Hematopoietic multipotent progenitor cell (in vitro differentiated cells): ENCODE measurements at regions not wholly inside any gene's neighbourhood (a gene's known extent, or its start where the extent isn't known, plus 50 kb on each side); places are given as distances from the start of the nearest gene placed in this dataset.
"Not testable (repeated sequence)": the region's sequence is repeated elsewhere in the genome, so short reads cannot be mapped to it uniquely, and the experiment has no call there.

Source experiments
- DNase-seq, 3 donors: peaks; one replicate each; pipeline ENCODE4 v3.0.0-alpha.2; 2011 to 2015; ENCODE audit warnings: low read depth in 2 of 3, low spot score in 2 of 3

DNA sequence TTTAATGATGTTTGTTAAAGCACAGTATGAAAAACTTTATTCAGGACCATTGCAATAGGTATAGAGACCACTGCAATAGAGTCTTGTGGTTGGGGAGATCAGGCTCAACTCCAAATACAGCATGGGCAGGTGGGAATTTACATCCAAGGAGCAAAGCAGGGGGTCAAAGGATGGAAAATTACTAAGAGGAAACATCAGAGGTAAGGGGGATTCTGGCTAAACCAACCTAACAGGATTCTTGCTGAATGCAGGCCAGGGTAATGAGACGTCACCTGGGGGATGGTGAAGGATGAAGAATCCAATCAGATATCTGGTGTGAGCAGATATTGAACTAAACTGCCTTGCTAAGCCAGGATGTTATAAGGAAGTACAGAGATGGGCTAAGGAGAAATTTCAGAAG, 126.6 kb upstream of the MIR17HG start:
- DNase-seq: no peak

DNA sequence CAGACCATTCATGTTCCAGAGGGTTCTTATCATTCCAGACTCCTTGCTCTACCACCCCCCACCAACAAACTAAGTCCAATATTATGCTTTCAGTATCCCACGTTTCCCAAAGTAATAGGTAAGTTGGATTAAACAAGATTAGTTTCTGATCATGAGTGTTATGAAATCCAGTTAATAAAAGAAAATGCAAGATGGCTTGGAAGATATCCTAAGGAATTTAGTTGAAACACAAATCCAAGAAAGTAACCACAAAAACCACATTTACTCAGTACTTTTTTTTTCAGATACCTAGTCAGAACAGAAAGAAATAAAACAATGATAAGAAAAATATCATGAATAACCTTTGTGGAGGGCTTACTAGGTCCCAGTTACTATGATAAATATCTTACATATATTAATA, 119.4 kb upstream of the MIR17HG start:
- DNase-seq: no peak

DNA sequence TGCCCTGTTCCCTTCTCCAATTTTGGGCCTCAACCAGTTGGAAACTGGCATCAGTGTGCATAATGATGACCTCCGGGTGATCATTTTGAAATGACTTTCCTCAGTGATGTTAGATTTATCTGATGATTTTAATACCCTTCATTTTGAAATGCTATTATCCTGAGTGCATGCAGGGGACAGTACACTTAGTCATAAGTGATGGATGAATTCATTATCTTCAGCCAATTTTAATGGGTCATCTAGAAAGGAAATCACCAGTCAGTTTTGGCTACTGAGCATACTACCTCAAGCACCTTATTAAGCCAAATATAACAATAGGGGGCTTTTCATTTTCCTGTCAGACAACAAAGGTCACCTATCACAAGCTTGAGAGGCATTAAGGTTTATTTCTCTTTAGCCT, 118.5 kb upstream of the MIR17HG start:
- DNase-seq: no peak

DNA sequence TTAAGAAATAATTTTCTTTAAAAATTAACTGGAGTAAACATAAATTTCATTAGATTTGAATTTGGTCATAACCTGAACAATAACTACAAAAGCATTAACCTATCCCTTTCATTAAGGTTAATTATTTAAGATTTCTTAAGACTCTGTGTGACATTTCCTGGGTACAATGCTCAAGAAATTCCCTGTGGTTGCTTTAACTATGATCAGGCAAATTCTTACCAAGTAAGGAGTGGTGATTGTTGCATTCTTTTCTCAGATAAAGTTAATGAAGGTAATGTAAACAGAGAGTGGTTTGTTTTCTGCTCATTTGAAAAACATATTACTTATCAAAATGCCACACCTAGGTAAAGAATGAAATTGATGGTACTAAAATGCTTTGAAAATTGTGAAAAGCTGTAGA, 114.8 kb upstream of the MIR17HG start:
- DNase-seq: no peak

DNA sequence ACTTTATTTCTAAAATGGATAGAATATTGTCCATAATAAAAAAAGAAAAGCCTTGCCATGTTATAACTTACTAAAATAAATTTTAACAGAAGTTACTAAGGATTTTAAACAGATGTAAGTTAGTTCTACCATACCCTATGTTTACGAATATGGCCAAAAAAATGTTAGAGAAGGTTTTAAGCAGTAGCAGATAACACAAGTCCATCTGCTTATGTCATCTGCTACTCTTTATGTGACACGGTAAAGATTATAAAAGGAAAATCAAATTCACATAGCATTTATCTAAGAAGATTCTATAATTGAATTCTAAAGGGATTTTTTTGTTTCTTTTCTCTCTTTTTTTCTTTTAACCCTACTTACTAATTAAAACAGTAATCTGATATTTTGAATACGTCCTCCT, 114.2 kb upstream of the MIR17HG start:
- DNase-seq: no peak

DNA sequence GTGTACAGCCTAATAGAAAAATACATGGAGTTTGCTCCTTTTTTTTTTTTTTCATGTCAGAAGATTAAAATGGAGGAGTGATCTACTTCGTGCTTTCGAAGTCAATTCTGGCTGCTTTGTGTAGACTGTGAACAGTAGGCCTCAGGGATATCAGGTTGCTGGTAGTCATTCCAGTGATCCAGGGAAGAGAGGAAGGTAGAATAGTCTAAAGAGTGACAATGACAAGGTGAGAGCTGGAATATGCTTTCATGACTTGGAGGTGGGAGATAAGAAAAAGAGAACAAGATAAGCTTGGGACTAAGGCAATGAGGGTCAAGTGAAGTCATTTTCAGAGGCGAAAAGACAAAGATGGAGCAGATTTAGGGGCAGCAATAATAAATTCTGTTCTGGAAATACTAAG, 111.3 kb upstream of the MIR17HG start:
- no peak for DNase-seq

DNA sequence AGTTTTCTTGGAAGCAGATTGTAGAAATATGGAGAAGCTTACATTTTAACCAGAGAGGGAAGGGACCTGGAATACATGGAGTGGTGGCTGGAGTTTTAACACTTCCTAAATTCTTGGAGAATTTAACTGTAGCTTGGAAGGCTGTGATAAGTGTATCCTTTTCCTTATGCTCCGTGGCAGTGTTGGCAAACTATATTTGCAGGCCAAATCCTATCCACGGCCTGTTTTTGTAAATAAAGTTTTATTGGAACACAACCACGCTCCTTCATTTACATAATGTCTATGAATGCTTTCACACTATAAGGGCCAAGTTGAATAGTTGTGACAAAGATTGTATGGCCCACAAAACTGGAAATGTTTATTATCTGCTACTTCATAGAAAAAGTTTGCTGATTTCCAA, 110.6 kb upstream of the MIR17HG start:
- no peak for DNase-seq

DNA sequence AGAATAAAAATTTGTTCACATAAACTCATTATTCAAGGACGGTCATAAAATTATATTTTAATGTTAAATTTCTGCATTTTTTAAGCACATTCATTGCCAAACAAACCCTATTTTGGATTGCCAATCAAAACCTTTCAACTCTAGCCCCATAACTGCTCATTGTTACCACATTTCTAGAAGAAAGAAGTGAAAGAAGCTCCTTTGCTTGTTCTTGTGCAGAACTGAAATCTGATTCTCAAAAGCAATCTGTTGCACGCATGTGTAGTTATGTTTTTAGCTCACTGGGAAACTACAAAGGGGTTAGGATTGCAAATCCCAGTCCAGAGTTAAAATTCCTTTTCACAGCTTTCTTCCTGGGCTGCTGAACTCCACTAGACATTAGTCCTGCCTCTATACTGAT, 109.5 kb upstream of the MIR17HG start:
- DNase-seq: no peak

DNA sequence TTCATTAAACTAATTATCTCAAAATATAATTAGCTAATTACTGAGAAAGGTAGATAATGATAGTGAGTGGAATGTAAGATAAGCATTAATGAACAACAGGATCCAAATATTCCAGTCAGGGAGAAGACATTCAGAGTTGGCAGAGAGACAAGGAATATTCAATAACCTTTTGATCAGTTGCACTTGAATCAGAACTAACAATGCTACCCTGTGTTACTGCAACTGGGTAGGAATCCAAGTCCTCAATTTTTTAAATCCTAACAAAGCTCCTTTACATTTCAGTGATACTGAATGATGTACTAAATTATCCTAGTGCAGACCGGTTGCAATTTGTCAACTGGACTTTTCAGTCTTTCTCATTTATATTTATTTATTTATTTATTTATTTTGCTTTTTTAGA, 107.1 kb upstream of the MIR17HG start:
- DNase-seq: no peak

DNA sequence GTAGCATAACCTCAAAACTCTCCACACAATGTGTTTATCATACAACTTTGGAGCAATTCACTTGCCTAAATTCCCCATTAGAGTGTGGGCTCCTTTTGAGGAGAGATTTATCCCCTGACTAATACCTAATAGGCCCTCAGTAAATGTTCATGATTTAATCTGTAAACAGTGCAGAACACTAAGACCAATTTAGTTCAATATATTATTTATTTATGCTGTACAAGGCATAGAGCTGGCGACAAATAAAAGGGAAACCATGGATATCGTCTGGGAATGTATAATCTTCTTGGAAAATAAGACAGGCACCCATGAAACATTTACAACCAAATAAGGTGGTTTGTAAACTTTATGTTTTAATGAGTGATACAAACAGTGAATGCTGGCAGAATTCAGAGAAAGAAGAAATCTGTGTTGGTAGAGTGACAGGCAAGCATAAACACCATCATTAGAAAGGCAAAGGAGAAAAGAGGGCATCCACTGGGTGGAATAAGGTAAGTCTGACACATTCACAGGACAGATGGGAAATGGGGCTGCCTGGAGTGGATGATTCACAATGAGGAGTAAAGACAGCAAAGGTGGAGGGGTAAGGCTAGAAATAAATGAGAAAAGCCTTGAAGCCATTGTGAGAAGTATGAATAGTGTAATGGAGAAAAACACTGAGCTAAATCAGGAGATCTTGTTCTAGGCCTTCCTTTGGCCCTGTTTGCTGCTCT, 106.1 kb upstream of the MIR17HG start:
- no peak for DNase-seq

DNA sequence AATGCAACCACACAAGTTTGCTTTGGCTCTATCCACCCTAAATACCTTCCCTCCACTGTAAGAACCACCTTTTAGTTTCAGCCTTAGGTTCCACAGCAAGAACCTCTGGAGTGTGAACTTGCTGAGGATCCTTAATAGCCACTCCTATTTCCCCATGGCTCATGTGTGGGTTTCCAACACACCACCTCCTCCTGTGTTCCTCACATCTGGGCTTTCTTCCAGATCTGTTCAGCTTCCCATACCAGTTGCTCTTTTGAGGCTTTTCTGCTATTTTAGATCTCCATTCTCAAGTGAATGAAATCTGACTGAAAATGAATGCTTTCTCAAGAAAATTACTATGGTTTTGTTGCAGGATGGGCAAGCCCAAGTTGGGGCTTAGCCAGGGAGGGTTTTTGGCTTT, 104.8 kb upstream of the MIR17HG start:
- DNase-seq: no peak

DNA sequence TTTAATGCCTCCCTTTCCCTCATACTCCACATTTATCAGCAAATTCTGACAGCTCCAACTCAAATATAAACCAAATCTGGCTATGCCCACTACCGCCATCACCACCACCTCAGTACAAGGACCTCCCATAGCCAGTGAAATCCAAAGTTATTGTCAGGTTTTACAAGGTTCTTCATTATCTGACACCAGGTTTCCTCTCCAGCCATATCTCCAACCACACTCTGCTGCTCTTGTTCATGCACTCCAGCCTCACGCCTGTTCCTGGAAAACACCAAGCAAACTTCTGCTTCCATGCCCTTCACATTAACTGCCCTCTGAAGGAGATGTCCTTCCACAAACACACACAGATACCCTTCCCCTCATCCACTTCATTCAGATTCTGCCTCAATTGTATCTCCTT, 102.2 kb upstream of the MIR17HG start:
- DNase-seq: peak in 2 of 3 donors; percentile 81 to 92

DNA sequence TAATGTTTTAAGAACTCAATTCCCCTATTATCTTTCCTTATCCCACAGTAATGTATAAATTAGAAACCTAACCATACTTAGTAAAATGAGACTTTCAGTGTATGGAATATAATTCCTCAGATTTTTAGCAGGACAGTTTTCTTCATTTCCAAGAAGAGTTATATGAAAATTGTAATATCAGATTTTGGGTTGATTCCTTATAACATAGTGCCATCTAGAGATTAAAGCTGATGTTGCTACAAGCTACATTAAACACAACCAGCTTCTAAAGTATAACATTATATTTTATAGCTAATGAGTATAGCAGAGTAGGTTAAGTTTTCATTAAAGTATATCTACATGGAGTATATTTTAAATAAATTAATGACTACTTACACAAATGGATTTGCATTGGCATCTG, 99.7 kb upstream of the MIR17HG start:
- DNase-seq: peak in 2 of 3 donors; percentile 28 to 67

DNA sequence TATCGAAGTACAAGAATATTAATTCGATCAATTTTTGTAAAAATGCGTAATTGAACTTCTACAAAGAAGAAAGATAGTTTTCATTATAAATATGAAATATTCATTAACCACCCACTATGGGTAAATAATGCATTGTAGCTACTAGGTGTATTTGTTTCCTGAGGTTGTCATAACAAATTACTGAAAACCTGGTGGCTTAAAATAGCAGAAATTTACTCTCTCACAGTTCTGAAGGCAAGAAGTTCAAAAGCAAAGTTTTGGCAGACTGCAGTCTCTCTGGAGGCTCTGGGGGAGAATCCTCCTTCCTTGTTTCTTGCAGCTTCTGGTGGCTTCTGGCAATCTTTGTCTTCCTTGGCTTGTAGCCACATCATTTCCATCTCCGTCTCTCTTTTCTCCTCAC, 99.2 kb upstream of the MIR17HG start:
- no peak for DNase-seq

DNA sequence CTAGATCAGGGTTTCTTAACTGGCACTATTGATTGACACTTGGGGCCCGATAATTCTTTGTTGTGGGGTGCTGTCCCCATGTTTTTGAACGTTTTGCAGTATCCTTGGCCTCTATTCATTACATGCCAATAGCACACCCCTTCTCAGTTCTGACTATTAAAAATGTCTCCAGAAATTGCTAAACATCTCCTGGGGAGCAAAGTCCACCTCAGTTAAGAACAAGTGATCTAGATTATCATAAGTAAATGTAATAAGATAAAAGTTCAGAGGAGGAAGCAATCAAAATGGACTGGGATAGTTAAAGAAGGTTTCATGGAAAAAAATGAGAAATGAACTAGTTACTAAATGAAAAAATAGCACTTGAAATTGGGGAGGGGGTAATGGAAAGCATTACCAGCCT, 98.1 kb upstream of the MIR17HG start:
- DNase-seq: no peak

DNA sequence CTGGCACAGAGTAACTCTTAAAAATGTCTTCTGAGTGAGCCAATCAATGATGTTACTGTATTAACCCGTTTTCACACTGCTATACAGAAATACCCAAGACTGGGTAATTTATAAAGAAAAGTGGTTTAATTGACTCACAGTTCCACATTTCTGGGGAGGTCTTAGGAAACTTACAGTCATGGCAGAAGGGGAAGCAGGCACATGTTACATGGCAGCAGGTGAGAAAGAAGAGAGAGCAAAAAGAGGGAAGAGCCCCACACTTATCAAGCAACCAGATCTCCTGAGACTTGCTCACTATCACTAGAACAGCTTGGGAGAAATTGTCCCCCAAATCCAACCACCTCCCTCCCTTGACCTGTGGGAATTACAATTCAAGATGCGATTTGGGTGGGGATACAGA, 97.6 kb upstream of the MIR17HG start:
- peak in 1 of 3 donors; percentile 32 for DNase-seq

DNA sequence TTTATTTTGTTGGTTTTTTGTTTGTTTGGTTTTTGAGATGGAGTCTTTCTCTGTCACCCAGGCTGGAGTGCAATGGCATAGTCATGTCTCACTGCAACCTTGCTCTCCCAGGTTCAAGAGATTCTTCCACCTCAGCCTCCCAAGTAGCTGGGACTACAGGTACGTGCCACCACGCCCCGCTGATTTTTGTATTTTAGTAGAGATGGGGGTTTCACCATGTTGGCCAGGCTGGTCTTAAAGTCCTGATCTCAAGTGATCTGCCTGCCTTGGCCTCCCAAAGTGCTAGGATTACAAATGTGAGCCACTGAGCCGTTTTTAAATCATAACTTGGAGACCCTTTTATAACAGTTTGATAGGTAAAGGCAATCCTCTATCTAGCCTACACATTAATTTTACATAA, 95.9 kb upstream of the MIR17HG start:
- not testable (repeated sequence) for DNase-seq

DNA sequence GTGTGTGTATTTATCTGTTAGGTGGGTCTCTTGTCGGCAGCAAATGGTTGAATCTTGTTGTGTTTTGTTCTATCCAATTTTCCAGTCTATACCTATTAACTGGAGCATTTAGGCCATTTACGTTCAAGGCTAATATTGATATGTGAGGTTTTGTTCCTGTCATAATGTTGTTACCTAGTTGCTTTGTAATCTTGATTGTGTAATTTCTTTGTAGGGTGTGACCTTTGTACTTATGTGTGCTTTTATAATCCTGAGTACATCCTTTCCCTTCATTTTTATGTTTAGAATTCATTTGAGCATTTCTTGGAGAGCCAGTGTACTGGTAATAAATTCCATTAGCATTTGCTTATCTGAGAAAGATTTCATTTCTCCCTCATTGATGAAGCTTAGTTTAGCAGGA, 83.0 kb upstream of the MIR17HG start:
- no peak for DNase-seq

DNA sequence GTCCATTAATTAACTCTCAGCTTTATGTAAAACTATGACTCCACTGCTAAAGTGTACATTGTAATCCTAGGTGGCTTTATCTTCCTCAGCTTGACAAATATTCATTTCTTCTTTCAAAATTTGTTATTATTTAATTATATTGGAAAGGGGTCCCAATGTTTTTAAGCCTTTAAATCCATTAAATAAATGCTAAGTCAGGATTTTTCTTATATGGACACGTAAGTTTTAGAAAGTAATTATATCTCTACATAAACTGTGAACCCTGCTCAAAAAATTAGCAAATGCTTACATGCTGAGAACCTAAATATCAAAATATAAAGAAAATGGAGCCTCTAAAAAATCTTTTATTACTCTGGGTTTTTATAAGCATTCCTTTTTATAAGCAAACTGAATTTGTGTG, 78.2 kb upstream of the MIR17HG start:
- no peak for DNase-seq

DNA sequence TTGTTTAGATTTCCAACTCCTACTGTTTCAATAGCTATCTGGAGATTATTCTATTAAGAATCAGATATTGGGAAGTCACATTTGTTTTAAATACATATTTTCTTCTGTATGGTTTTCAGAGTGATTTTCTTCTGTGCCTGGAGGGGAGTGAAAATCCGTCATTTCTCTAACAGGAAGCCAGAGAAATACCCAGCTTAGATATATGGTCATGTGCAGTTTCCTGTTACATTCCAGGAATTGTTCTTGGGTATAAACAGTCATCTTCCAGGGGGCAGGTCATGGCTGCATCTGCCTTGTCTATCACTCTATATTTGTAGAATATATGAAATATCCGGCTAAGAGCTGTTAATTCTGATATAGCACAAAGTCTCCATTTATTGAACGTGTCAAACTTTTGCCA, 77.5 kb upstream of the MIR17HG start:
- no peak for DNase-seq

DNA sequence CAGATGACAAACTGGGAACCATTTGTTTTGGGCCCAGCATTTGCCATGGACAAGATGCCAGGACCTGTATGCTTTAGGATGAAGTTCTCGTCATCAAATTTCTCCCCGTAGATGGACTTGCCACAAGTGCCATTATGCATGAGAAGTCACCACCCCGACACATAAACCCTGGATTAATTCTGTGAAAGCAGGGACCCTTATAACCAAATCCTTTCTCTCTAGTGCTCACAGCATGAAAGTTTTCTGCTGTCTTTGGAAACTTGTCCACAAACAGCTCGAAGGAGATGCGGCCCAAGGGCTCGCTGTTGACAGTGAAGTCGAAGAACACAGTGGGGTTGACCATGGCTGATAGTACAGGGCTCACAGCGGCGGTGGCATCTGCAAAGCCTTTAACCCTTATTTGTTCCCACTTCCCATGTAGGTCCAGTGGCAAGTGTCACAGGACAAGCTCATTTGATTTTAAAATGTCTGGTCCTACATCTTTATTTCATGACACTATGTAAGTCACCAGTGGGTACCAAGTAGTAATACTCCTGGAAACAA, 75.2 kb upstream of the MIR17HG start:
- no peak for DNase-seq

DNA sequence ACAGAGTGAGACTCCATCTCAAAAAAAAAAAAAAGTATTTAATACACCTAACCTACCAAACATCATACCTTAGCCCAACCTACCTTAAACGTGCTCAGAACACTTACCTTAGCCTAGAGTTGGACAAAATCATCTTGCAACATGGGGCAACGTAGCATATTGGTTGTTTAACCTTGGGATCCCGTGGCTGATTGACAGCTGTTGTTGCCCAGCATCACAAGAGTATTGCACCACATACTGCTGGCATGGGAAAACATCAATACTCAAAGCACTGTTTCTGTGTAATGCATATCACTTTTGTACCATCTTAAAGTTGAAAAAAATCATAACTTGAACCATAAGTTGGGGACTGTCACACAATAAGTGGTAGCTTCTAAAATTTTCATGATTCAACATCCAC, 73.8 kb upstream of the MIR17HG start:
- DNase-seq: no peak
